GM21381 (cell line): ENCODE measurements at regions not wholly inside any gene's neighbourhood (a gene's known extent, or its start where the extent isn't known, plus 50 kb on each side); places are given as distances from the start of the nearest gene placed in this dataset.

Source experiments
- ATAC-seq: cut with Tn5 transposase; IDR thresholded peaks from one replicate; pipeline ENCODE4 v1.9.1; 2021; ENCODE audit warnings: mild to moderate bottlenecking, moderate library complexity; ENCODE audit not compliant: unreplicated experiment

GRCh38 chr1:199716729-199717128 lies 310.8 kb upstream of the NR5A2 start:
- ATAC-seq: no peak

- no peak for ATAC-seq
These were observed 308.2 kb upstream of the NR5A2 start for GRCh38 chr1:199719156-199719842.

- no peak for ATAC-seq
These were observed 307.0 kb upstream of the NR5A2 start for GRCh38 chr1:199720496-199720895.

GRCh38 chr1:199721001-199721400 lies 306.5 kb upstream of the NR5A2 start:
- ATAC-seq: no peak

GRCh38 chr1:199723250-199723956 lies 304.1 kb upstream of the NR5A2 start:
- no peak for ATAC-seq

- no peak for ATAC-seq
These were observed 303.5 kb upstream of the NR5A2 start for GRCh38 chr1:199724049-199724448.

- no peak for ATAC-seq
These were observed 302.4 kb upstream of the NR5A2 start for GRCh38 chr1:199725002-199725565.

GRCh38 chr1:199727682-199728081 lies 299.8 kb upstream of the NR5A2 start:
- ATAC-seq: no peak

GRCh38 chr1:199728345-199728744 lies 299.2 kb upstream of the NR5A2 start:
- ATAC-seq: no peak

- no peak for ATAC-seq
These were observed 294.4 kb upstream of the NR5A2 start for GRCh38 chr1:199733125-199733524.

- ATAC-seq: no peak
These were observed 293.3 kb upstream of the NR5A2 start for GRCh38 chr1:199734186-199734585.

GRCh38 chr1:199735660-199736059 lies 291.9 kb upstream of the NR5A2 start:
- no peak for ATAC-seq

- ATAC-seq: no peak
These were observed 290.9 kb upstream of the NR5A2 start for GRCh38 chr1:199736646-199737045.

- no peak for ATAC-seq
These were observed 285.9 kb upstream of the NR5A2 start for GRCh38 chr1:199741586-199741985.

GRCh38 chr1:199742547-199742946 lies 285.0 kb upstream of the NR5A2 start:
- ATAC-seq: no peak

GRCh38 chr1:199743227-199743626 lies 284.3 kb upstream of the NR5A2 start:
- ATAC-seq: no peak

- no peak for ATAC-seq
These were observed 280.7 kb upstream of the NR5A2 start for GRCh38 chr1:199746666-199747384.

- no peak for ATAC-seq
These were observed 279.5 kb upstream of the NR5A2 start for GRCh38 chr1:199747984-199748383.

- ATAC-seq: no peak
These were observed 276.0 kb upstream of the NR5A2 start for GRCh38 chr1:199751506-199751905.

GRCh38 chr1:199751962-199752687 lies 275.4 kb upstream of the NR5A2 start:
- no peak for ATAC-seq

GRCh38 chr1:199752688-199753027 lies 274.9 kb upstream of the NR5A2 start:
- no peak for ATAC-seq
